ENCODE measurements at regions not wholly inside any gene's neighbourhood (a gene's known extent, or its start where the extent isn't known, plus 50 kb on each side); places are given as distances from the start of the nearest gene placed in this dataset.
"Not testable (repeated sequence)": the region's sequence is repeated elsewhere in the genome, so short reads cannot be mapped to it uniquely, and the experiment has no call there.

- Histone ChIP-seq H3K9me3 (ENCODE audit: low read length) (no peaks in the 10 kb centered on the region), H4K20me1 (ENCODE audit: insufficient read depth, low read depth, low read length) (no peaks in the 10 kb centered on the region), H3K4me2 (ENCODE audit: low read depth, low read length, poor library complexity, severe bottlenecking) (no peak overlapping the region)
Measured at GRCh38 chr16:77111056-77111565, 79.9 kb upstream of the MON1B start.

GRCh38 chr16:77112746-77113145 lies 78.2 kb upstream of the MON1B start:
- Histone ChIP-seq H3K4me1 (ENCODE audit: low read length) (no peaks in the 10 kb centered on the region), H3K9ac (ENCODE audit: low read length) (no peak overlapping the region), H3K9me2 (replicated peaks; ENCODE audit: insufficient read depth, low read length) (no peaks in the 10 kb centered on the region), H4K20me1 (ENCODE audit: insufficient read depth, low read depth, low read length) (no peaks in the 10 kb centered on the region), H3K36me3 (ENCODE audit: insufficient read depth, low read length) (no peaks in the 10 kb centered on the region), H3K79me2 (ENCODE audit: low read length) (no peaks in the 10 kb centered on the region), H3K27ac (ENCODE audit: low read length) (no peak overlapping the region), H3K9me3 (ENCODE audit: low read length) (no peaks in the 10 kb centered on the region), H2AFZ (ENCODE audit: low read length) (no peak overlapping the region), H3K27me3 (ENCODE audit: low read length) (no peaks in the 10 kb centered on the region), H3K4me3 (ENCODE audit: low read length) (no peak overlapping the region), H3K4me2 (ENCODE audit: low read depth, low read length, poor library complexity, severe bottlenecking) (no peak overlapping the region)
- no peak for DNase-seq

More at GRCh38 chr16:77111056-77111565, 79.9 kb upstream of the MON1B start:
- no peak overlapping the region for H3K27ac ChIP-seq (ENCODE audit: low read length)
- H3K27me3 ChIP-seq (ENCODE audit: low read length), result no peaks in the 10 kb centered on the region
- DNase-seq, result no peak
- H2AFZ ChIP-seq (ENCODE audit: low read length), result no peak overlapping the region
- no peak overlapping the region for H3K9ac ChIP-seq (ENCODE audit: low read length)
- no peaks in the 10 kb centered on the region for H3K4me1 ChIP-seq (ENCODE audit: low read length)
- no peaks in the 10 kb centered on the region for H3K9me2 ChIP-seq (replicated peaks; ENCODE audit: insufficient read depth, low read length)
- no peaks in the 10 kb centered on the region for H3K79me2 ChIP-seq (ENCODE audit: low read length)
- no peak overlapping the region for H3K4me3 ChIP-seq (ENCODE audit: low read length)
- H3K36me3 ChIP-seq (ENCODE audit: insufficient read depth, low read length), result no peaks in the 10 kb centered on the region

GRCh38 chr16:77113835-77114234 lies 77.2 kb upstream of the MON1B start:
- Histone ChIP-seq H3K79me2 (ENCODE audit: low read length) (no peaks in the 10 kb centered on the region), H3K4me2 (ENCODE audit: low read depth, low read length, poor library complexity, severe bottlenecking) (no peak overlapping the region), H4K20me1 (ENCODE audit: insufficient read depth, low read depth, low read length) (no peaks in the 10 kb centered on the region), H3K9me3 (ENCODE audit: low read length) (no peaks in the 10 kb centered on the region), H3K9ac (ENCODE audit: low read length) (no peak overlapping the region), H3K27me3 (ENCODE audit: low read length) (no peaks in the 10 kb centered on the region), H3K4me3 (ENCODE audit: low read length) (no peak overlapping the region), H3K36me3 (ENCODE audit: insufficient read depth, low read length) (no peaks in the 10 kb centered on the region), H3K27ac (ENCODE audit: low read length) (no peak overlapping the region), H3K4me1 (ENCODE audit: low read length) (no peaks in the 10 kb centered on the region), H3K9me2 (replicated peaks; ENCODE audit: insufficient read depth, low read length) (no peaks in the 10 kb centered on the region), H2AFZ (ENCODE audit: low read length) (no peak overlapping the region)
- no peak for DNase-seq

- H3K9ac ChIP-seq (ENCODE audit: low read length); H3K9me3 ChIP-seq (ENCODE audit: low read length); H3K9me2 ChIP-seq (replicated peaks; ENCODE audit: insufficient read depth, low read length); H3K79me2 ChIP-seq (ENCODE audit: low read length); H3K36me3 ChIP-seq (ENCODE audit: insufficient read depth, low read length); H4K20me1 ChIP-seq (ENCODE audit: insufficient read depth, low read depth, low read length); H3K4me3 ChIP-seq (ENCODE audit: low read length); H2AFZ ChIP-seq (ENCODE audit: low read length); DNase-seq; H3K4me2 ChIP-seq (ENCODE audit: low read depth, low read length, poor library complexity, severe bottlenecking); H3K27me3 ChIP-seq (ENCODE audit: low read length); H3K27ac ChIP-seq (ENCODE audit: low read length); H3K4me1 ChIP-seq (ENCODE audit: low read length): not testable (repeated sequence)
Measured at GRCh38 chr16:77114361-77114760, 76.6 kb upstream of the MON1B start.

- H3K4me3 ChIP-seq (ENCODE audit: low read length), result no peak overlapping the region
- no peak overlapping the region for H3K4me2 ChIP-seq (ENCODE audit: low read depth, low read length, poor library complexity, severe bottlenecking)
- H3K36me3 ChIP-seq (ENCODE audit: insufficient read depth, low read length), result no peaks in the 10 kb centered on the region
- H2AFZ ChIP-seq (ENCODE audit: low read length), result no peak overlapping the region
- H3K9me2 ChIP-seq (replicated peaks; ENCODE audit: insufficient read depth, low read length), result no peaks in the 10 kb centered on the region
- H3K27me3 ChIP-seq (ENCODE audit: low read length), result no peaks in the 10 kb centered on the region
- H3K79me2 ChIP-seq (ENCODE audit: low read length), result no peaks in the 10 kb centered on the region
- no peaks in the 10 kb centered on the region for H3K4me1 ChIP-seq (ENCODE audit: low read length)
- no peaks in the 10 kb centered on the region for H4K20me1 ChIP-seq (ENCODE audit: insufficient read depth, low read depth, low read length)
- no peak overlapping the region for H3K9ac ChIP-seq (ENCODE audit: low read length)
- H3K27ac ChIP-seq (ENCODE audit: low read length), result no peak overlapping the region
- no peak for DNase-seq
- no peaks in the 10 kb centered on the region for H3K9me3 ChIP-seq (ENCODE audit: low read length)
Measured at GRCh38 chr16:77116856-77117255, 74.1 kb upstream of the MON1B start.

- Histone ChIP-seq H2AFZ (ENCODE audit: low read length) (no peak overlapping the region), H3K9ac (ENCODE audit: low read length) (no peak overlapping the region)
- DNase-seq, result no peak
Measured at GRCh38 chr16:77117707-77118106, 73.3 kb upstream of the MON1B start.

GRCh38 chr16:77131398-77131797 lies 59.6 kb upstream of the MON1B start:
- no peaks in the 10 kb centered on the region for H4K20me1 ChIP-seq (ENCODE audit: insufficient read depth, low read depth, low read length)
- no peak overlapping the region for H3K4me2 ChIP-seq (ENCODE audit: low read depth, low read length, poor library complexity, severe bottlenecking)
- no peaks in the 10 kb centered on the region for H3K9me2 ChIP-seq (replicated peaks; ENCODE audit: insufficient read depth, low read length)
- no peaks in the 10 kb centered on the region for H3K36me3 ChIP-seq (ENCODE audit: insufficient read depth, low read length)
- H3K9me3 ChIP-seq (ENCODE audit: low read length), result no peaks in the 10 kb centered on the region
- H3K4me3 ChIP-seq (ENCODE audit: low read length), result no peak overlapping the region
- H3K79me2 ChIP-seq (ENCODE audit: low read length), result no peaks in the 10 kb centered on the region
- no peak for DNase-seq
- no peak overlapping the region for H3K27ac ChIP-seq (ENCODE audit: low read length)
- H3K4me1 ChIP-seq (ENCODE audit: low read length), result no peaks in the 10 kb centered on the region
- no peak overlapping the region for H2AFZ ChIP-seq (ENCODE audit: low read length)
- H3K9ac ChIP-seq (ENCODE audit: low read length), result no peak overlapping the region
- H3K27me3 ChIP-seq (ENCODE audit: low read length), result no peaks in the 10 kb centered on the region

More at GRCh38 chr16:77117707-77118106, 73.3 kb upstream of the MON1B start:
- Histone ChIP-seq H3K27ac (ENCODE audit: low read length) (no peak overlapping the region), H3K4me3 (ENCODE audit: low read length) (no peak overlapping the region), H3K4me2 (ENCODE audit: low read depth, low read length, poor library complexity, severe bottlenecking) (no peak overlapping the region), H3K9me3 (ENCODE audit: low read length) (no peaks in the 10 kb centered on the region), H3K36me3 (ENCODE audit: insufficient read depth, low read length) (no peaks in the 10 kb centered on the region), H4K20me1 (ENCODE audit: insufficient read depth, low read depth, low read length) (no peaks in the 10 kb centered on the region), H3K79me2 (ENCODE audit: low read length) (no peaks in the 10 kb centered on the region), H3K9me2 (replicated peaks; ENCODE audit: insufficient read depth, low read length) (no peaks in the 10 kb centered on the region), H3K4me1 (ENCODE audit: low read length) (no peaks in the 10 kb centered on the region), H3K27me3 (ENCODE audit: low read length) (no peaks in the 10 kb centered on the region)

- H3K4me1 ChIP-seq (ENCODE audit: low read length), result no peaks in the 10 kb centered on the region
- H3K9ac ChIP-seq (ENCODE audit: low read length), result no peak overlapping the region
- H2AFZ ChIP-seq (ENCODE audit: low read length), result no peak overlapping the region
- H3K36me3 ChIP-seq (ENCODE audit: insufficient read depth, low read length), result no peaks in the 10 kb centered on the region
- no peaks in the 10 kb centered on the region for H3K79me2 ChIP-seq (ENCODE audit: low read length)
- no peak overlapping the region for H3K4me2 ChIP-seq (ENCODE audit: low read depth, low read length, poor library complexity, severe bottlenecking)
- no peak overlapping the region for H3K4me3 ChIP-seq (ENCODE audit: low read length)
- no peak overlapping the region for H3K27ac ChIP-seq (ENCODE audit: low read length)
- no peaks in the 10 kb centered on the region for H3K9me3 ChIP-seq (ENCODE audit: low read length)
- no peak for DNase-seq
- no peaks in the 10 kb centered on the region for H4K20me1 ChIP-seq (ENCODE audit: insufficient read depth, low read depth, low read length)
- no peaks in the 10 kb centered on the region for H3K27me3 ChIP-seq (ENCODE audit: low read length)
- H3K9me2 ChIP-seq (replicated peaks; ENCODE audit: insufficient read depth, low read length), result no peaks in the 10 kb centered on the region
Measured at GRCh38 chr16:77132051-77132618, 58.9 kb upstream of the MON1B start.
